DND-41 (cell line): ENCODE measurements at regions not wholly inside any gene's neighbourhood (a gene's known extent, or its start where the extent isn't known, plus 50 kb on each side); places are given as distances from the start of the nearest gene placed in this dataset.
A peak's percentile ranks its signal among the peaks of the same experiment; 100 is the strongest.

Source experiments
- ATAC-seq: fragments of 200-7000 bp; cut with Tn5 transposase; 3 replicates; pipeline ENCODE4 v1.9.1; 2021; ENCODE audit warnings: low read depth; ENCODE audit not compliant: insufficient read depth
- DNase-seq: peaks from one replicate; pipeline ENCODE4 v3.0.0-alpha.2; 2020
- H2AFZ ChIP-seq: 2 replicates; pipeline ENCODE4 v1.6.0; 2012; ENCODE audit warnings: low read depth, low read length
- H3K27ac ChIP-seq: 2 replicates; pipeline ENCODE4 v1.5.1; 2012; ENCODE audit warnings: low read length, inconsistent platforms
- H3K27me3 ChIP-seq: fragments of 200-600 bp; sonication (generic); 2 replicates; pipeline ENCODE4 v1.6.0; 2012; ENCODE audit warnings: low read length, mild to moderate bottlenecking, inconsistent platforms; ENCODE audit not compliant: insufficient read depth, poor library complexity
- H3K36me3 ChIP-seq: 2 replicates; pipeline ENCODE4 v1.5.1; 2012; ENCODE audit warnings: low read length, inconsistent platforms; ENCODE audit not compliant: insufficient read depth
- H3K4me1 ChIP-seq: 2 replicates; pipeline ENCODE4 v1.5.1; 2012; ENCODE audit warnings: mild to moderate bottlenecking, low read length; ENCODE audit not compliant: insufficient read depth
- H3K4me2 ChIP-seq: 2 replicates; pipeline ENCODE4 v1.6.0; 2012; ENCODE audit warnings: mild to moderate bottlenecking, moderate library complexity, low read length, inconsistent platforms; ENCODE audit not compliant: insufficient read depth
- H3K4me3 ChIP-seq, 2 experiments: fragments of 200-600 bp in 1 of 2; shearing (Covaris generic) in 1 of 2; 2 replicates each; pipeline ENCODE4 v1.5.1; 2012 to 2016; ENCODE audit warnings: inconsistent platforms in 2 of 2, low read length in 2 of 2, mild to moderate bottlenecking in 2 of 2, low read depth in 1 of 2, moderate library complexity in 1 of 2
- H3K79me2 ChIP-seq: 2 replicates; pipeline ENCODE4 v1.6.0; 2012; ENCODE audit warnings: low read length, inconsistent platforms; ENCODE audit not compliant: insufficient read depth
- H3K9ac ChIP-seq: 2 replicates; pipeline ENCODE4 v1.6.0; 2012; ENCODE audit warnings: low read depth, mild to moderate bottlenecking, inconsistent platforms, low read length, moderate library complexity
- H3K9me3 ChIP-seq: 2 replicates; pipeline ENCODE4 v1.5.1; 2012; ENCODE audit warnings: low read length, moderate library complexity, mild to moderate bottlenecking, inconsistent platforms; ENCODE audit not compliant: insufficient read depth, severe bottlenecking
- H4K20me1 ChIP-seq: 2 replicates; pipeline ENCODE4 v1.6.0; 2012; ENCODE audit warnings: low read length; ENCODE audit not compliant: insufficient read depth
- CTCF ChIP-seq: IDR thresholded peaks from 2 replicates; pipeline ENCODE4 v1.5.1; 2012; ENCODE audit warnings: borderline replicate concordance, low read length, moderate library complexity, mild to moderate bottlenecking; ENCODE audit not compliant: poor library complexity, severe bottlenecking; ENCODE audit errors: extremely low read depth
- EZH2 ChIP-seq: IDR thresholded peaks from 3 replicates; pipeline ENCODE4 v1.6.1; 2012; ENCODE audit warnings: borderline replicate concordance, low read depth, mild to moderate bottlenecking, moderate library complexity, low read length, inconsistent platforms; ENCODE audit not compliant: severe bottlenecking

GRCh38 chr14:61607570-61608244 is 87.6 kb upstream of the HIF1A start:
- peak overlapping the region; percentile 38; the same call in 1 of the 2 replicates for H3K27ac ChIP-seq
- peaks cover 17% of the 10 kb centered on the region for H3K4me1 ChIP-seq
- peak; percentile 68 for TF ChIP-seq CTCF
- no peak for TF ChIP-seq EZH2
- H3K4me3 ChIP-seq = no peak overlapping the region
- ATAC-seq (peak; percentile 97), DNase-seq (peak; percentile 74)
- H3K4me2 ChIP-seq = peak overlapping the region; percentile 6; the same call in 1 of the 2 replicates
- H3K27me3 ChIP-seq = no peaks in the 10 kb centered on the region
- no peaks in the 10 kb centered on the region for H4K20me1 ChIP-seq
- H2AFZ ChIP-seq = peak overlapping the region; percentile 47; the same call in 1 of the 2 replicates
- no peaks in the 10 kb centered on the region for H3K9me3 ChIP-seq
- H3K36me3 ChIP-seq = no peaks in the 10 kb centered on the region
- H3K79me2 ChIP-seq = no peaks in the 10 kb centered on the region
- H3K9ac ChIP-seq = no peak overlapping the region

- Histone ChIP-seq H3K4me3 (no peak overlapping the region), H3K36me3 (no peaks in the 10 kb centered on the region), H3K4me1 (peaks cover 17% of the 10 kb centered on the region), H3K27me3 (no peaks in the 10 kb centered on the region), H3K9ac (no peak overlapping the region), H3K4me2 (no peak overlapping the region), H3K79me2 (no peaks in the 10 kb centered on the region), H2AFZ (0 out of 2 replicates have a peak overlapping the region, but pooled peaks have one; percentile 47), H3K9me3 (no peaks in the 10 kb centered on the region), H3K27ac (0 out of 2 replicates have a peak overlapping the region, but pooled peaks have one; percentile 38), H4K20me1 (no peaks in the 10 kb centered on the region)
- TF ChIP-seq EZH2 = no peak
- no peak for TF ChIP-seq CTCF
- ATAC-seq (no peak), DNase-seq (no peak)
Observed at GRCh38 chr14:61608245-61609165, 86.8 kb upstream of the HIF1A start.

GRCh38 chr14:61609191-61609843 is 86.0 kb upstream of the HIF1A start:
- Histone ChIP-seq H2AFZ (no peak overlapping the region), H3K9me3 (no peaks in the 10 kb centered on the region), H3K79me2 (no peaks in the 10 kb centered on the region), H3K9ac (no peak overlapping the region), H3K4me1 (peaks cover 17% of the 10 kb centered on the region), H3K36me3 (no peaks in the 10 kb centered on the region), H3K4me3 (no peak overlapping the region), H3K4me2 (no peak overlapping the region), H3K27me3 (no peaks in the 10 kb centered on the region), H3K27ac (no peak overlapping the region), H4K20me1 (no peaks in the 10 kb centered on the region)
- ATAC-seq (no peak), DNase-seq (no peak)
- TF ChIP-seq EZH2 = no peak
- TF ChIP-seq CTCF = no peak
